ENCODE measurements at regions not wholly inside any gene's neighbourhood (a gene's known extent, or its start where the extent isn't known, plus 50 kb on each side); places are given as distances from the start of the nearest gene placed in this dataset.

GRCh38 chr10:130751106-130751840 lies 560.2 kb downstream of the TCERG1L start:
- TF ChIP-seq, protein P1, sequence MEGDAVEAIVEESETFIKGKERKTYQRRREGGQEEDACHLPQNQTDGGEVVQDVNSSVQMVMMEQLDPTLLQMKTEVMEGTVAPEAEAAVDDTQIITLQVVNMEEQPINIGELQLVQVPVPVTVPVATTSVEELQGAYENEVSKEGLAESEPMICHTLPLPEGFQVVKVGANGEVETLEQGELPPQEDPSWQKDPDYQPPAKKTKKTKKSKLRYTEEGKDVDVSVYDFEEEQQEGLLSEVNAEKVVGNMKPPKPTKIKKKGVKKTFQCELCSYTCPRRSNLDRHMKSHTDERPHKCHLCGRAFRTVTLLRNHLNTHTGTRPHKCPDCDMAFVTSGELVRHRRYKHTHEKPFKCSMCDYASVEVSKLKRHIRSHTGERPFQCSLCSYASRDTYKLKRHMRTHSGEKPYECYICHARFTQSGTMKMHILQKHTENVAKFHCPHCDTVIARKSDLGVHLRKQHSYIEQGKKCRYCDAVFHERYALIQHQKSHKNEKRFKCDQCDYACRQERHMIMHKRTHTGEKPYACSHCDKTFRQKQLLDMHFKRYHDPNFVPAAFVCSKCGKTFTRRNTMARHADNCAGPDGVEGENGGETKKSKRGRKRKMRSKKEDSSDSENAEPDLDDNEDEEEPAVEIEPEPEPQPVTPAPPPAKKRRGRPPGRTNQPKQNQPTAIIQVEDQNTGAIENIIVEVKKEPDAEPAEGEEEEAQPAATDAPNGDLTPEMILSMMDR (IDR thresholded peaks at IDR 0.05; ENCODE audit: borderline replicate concordance, extremely low read depth, insufficient read depth), result no peak
- intact Hi-C loops (cut with DNase I), result no loop called here
- Histone ChIP-seq H3K9me3 (ENCODE audit: control insufficient read depth in 2 of 3, insufficient read depth in 1 of 3, low read length in 3 of 3) (peaks cover 0 to 5% (median 0%) of the 10 kb centered on the region in 3 donors), H3K9ac (ENCODE audit: low read length in 3 of 3) (no peak overlapping the region), H3K27me3 (ENCODE audit: control insufficient read depth, insufficient read depth, low read length) (no peaks in the 10 kb centered on the region), H3K36me3 (ENCODE audit: control insufficient read depth in 2 of 3, insufficient read depth in 3 of 3, low read length in 3 of 3) (no peaks in the 10 kb centered on the region), H3K4me3 (ENCODE audit: low read length in 3 of 3) (no peak overlapping the region), H3K4me1 (ENCODE audit: control insufficient read depth in 2 of 3, insufficient read depth in 2 of 3, low read depth in 1 of 3, low read length in 3 of 3) (peaks cover 0 to 2% (median 0%) of the 10 kb centered on the region in 3 donors), H3K27ac (ENCODE audit: low read depth in 2 of 2, low read length in 2 of 2) (no peak overlapping the region)
- FAIRE-seq, result no peak
- DNase-seq, result peak in 2 of 5 donors; percentile 13 to 51

- TF ChIP-seq, protein P1 (IDR thresholded peaks at IDR 0.05; ENCODE audit: borderline replicate concordance, extremely low read depth, insufficient read depth), result no peak
- H3K4me3 ChIP-seq (ENCODE audit: low read length in 3 of 3), result no peak overlapping the region
- H3K4me1 ChIP-seq (ENCODE audit: control insufficient read depth in 2 of 3, insufficient read depth in 2 of 3, low read depth in 1 of 3, low read length in 3 of 3), result peaks cover 0 to 2% (median 0%) of the 10 kb centered on the region in 3 donors
- H3K36me3 ChIP-seq (ENCODE audit: control insufficient read depth in 2 of 3, insufficient read depth in 3 of 3, low read length in 3 of 3), result no peaks in the 10 kb centered on the region
- H3K27me3 ChIP-seq (ENCODE audit: control insufficient read depth, insufficient read depth, low read length), result no peaks in the 10 kb centered on the region
- FAIRE-seq, result no peak
- intact Hi-C loops (cut with DNase I), result no loop called here
- H3K9me3 ChIP-seq (ENCODE audit: control insufficient read depth in 2 of 3, insufficient read depth in 1 of 3, low read length in 3 of 3), result peaks cover 0 to 5% (median 0%) of the 10 kb centered on the region in 3 donors
- no peak overlapping the region for H3K27ac ChIP-seq (ENCODE audit: low read depth in 2 of 2, low read length in 2 of 2)
- peak in 3 of 5 donors; percentile 7 to 28 (median 26) for DNase-seq
- H3K9ac ChIP-seq (ENCODE audit: low read length in 3 of 3), result no peak overlapping the region
Observed at GRCh38 chr10:130751851-130752250, 559.7 kb downstream of the TCERG1L start.

- intact Hi-C loops (cut with DNase I), result no loop called here
Observed at GRCh38 chr10:130756651-130757050, 554.9 kb downstream of the TCERG1L start.

More at GRCh38 chr10:130756651-130757050, 554.9 kb downstream of the TCERG1L start:
- FAIRE-seq (no peak), DNase-seq (peak in 2 of 5 donors; percentile 8 to 17)
- TF ChIP-seq, protein P1 (IDR thresholded peaks at IDR 0.05; ENCODE audit: borderline replicate concordance, extremely low read depth, insufficient read depth), result no peak
- Histone ChIP-seq H3K9me3 (ENCODE audit: control insufficient read depth in 2 of 3, insufficient read depth in 1 of 3, low read length in 3 of 3) (peaks cover 0 to 5% (median 0%) of the 10 kb centered on the region in 3 donors), H3K36me3 (ENCODE audit: control insufficient read depth in 2 of 3, insufficient read depth in 3 of 3, low read length in 3 of 3) (no peaks in the 10 kb centered on the region), H3K27me3 (ENCODE audit: control insufficient read depth, insufficient read depth, low read length) (no peaks in the 10 kb centered on the region), H3K27ac (ENCODE audit: low read depth in 2 of 2, low read length in 2 of 2) (no peak overlapping the region), H3K4me1 (ENCODE audit: control insufficient read depth in 2 of 3, insufficient read depth in 2 of 3, low read depth in 1 of 3, low read length in 3 of 3) (peaks cover 0 to 2% (median 0%) of the 10 kb centered on the region in 3 donors), H3K4me3 (ENCODE audit: low read length in 3 of 3) (no peak overlapping the region), H3K9ac (ENCODE audit: low read length in 3 of 3) (no peak overlapping the region)
